ENCODE measurements at regions not wholly inside any gene's neighbourhood (a gene's known extent, or its start where the extent isn't known, plus 50 kb on each side); places are given as distances from the start of the nearest gene placed in this dataset.

DNA sequence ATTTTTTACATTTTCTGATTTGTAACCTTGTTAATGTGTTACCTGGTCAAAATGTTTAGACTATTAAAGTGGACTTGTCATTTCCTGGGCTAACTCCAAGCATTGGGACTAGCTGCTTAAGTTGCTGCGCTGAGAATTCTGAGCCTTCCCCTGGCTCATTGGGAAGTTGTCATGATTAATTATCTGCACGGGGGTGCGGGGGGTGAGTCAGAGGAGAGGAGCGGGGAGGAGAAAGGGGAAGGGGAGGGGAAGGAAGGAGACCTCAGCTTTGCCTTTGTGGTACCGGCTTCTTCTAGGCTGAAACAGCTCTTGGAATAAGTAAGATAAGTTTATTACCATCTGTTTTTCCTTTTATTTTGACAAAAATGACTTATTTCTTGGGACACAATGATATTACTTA, 52.9 kb upstream of the APCDD1 start:
- Mint-ChIP-seq H3K27me3 (peaks cover 25% of the 10 kb centered on the region), H3K4me1 (ENCODE audit: low read depth) (peaks cover 8% of the 10 kb centered on the region)

DNA sequence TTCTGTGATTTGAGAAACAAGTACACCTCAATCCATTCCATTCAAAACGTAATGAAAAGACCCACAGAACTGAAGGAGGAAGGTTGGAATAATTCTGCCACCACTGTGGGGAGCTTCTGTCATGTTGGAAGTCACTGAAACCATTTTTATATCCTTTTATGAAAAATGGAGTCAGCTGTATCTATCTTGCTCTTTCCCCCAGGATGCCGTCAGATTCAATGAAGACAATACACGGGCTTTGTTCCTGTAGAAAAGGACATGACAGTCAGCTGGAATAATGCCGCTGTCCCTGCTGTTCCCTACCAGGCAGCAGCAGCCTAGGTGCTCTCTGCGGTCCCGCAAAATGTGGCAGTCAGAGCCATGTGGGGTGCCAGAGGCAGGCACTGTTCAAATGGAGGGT, 52.5 kb upstream of the APCDD1 start:
- TF ChIP-seq, protein P1, sequence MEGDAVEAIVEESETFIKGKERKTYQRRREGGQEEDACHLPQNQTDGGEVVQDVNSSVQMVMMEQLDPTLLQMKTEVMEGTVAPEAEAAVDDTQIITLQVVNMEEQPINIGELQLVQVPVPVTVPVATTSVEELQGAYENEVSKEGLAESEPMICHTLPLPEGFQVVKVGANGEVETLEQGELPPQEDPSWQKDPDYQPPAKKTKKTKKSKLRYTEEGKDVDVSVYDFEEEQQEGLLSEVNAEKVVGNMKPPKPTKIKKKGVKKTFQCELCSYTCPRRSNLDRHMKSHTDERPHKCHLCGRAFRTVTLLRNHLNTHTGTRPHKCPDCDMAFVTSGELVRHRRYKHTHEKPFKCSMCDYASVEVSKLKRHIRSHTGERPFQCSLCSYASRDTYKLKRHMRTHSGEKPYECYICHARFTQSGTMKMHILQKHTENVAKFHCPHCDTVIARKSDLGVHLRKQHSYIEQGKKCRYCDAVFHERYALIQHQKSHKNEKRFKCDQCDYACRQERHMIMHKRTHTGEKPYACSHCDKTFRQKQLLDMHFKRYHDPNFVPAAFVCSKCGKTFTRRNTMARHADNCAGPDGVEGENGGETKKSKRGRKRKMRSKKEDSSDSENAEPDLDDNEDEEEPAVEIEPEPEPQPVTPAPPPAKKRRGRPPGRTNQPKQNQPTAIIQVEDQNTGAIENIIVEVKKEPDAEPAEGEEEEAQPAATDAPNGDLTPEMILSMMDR (IDR thresholded peaks at IDR 0.05; ENCODE audit: unreplicated experiment) = no peak
- H3K4me3 Mint-ChIP-seq (ENCODE audit: low read depth) = no peak overlapping the region

More for the DNA sequence above, 52.9 kb upstream of the APCDD1 start:
- Mint-ChIP-seq H3K27ac (no peak overlapping the region), H3K36me3 (ENCODE audit: insufficient read depth) (no peaks in the 10 kb centered on the region), H3K9me3 (ENCODE audit: low read depth) (no peaks in the 10 kb centered on the region), H3K4me3 (ENCODE audit: low read depth) (no peak overlapping the region)
- DNase-seq (ENCODE audit: low spot score, unreplicated experiment) = no peak
- TF ChIP-seq, protein P1 (IDR thresholded peaks at IDR 0.05; ENCODE audit: unreplicated experiment) = no peak

DNA sequence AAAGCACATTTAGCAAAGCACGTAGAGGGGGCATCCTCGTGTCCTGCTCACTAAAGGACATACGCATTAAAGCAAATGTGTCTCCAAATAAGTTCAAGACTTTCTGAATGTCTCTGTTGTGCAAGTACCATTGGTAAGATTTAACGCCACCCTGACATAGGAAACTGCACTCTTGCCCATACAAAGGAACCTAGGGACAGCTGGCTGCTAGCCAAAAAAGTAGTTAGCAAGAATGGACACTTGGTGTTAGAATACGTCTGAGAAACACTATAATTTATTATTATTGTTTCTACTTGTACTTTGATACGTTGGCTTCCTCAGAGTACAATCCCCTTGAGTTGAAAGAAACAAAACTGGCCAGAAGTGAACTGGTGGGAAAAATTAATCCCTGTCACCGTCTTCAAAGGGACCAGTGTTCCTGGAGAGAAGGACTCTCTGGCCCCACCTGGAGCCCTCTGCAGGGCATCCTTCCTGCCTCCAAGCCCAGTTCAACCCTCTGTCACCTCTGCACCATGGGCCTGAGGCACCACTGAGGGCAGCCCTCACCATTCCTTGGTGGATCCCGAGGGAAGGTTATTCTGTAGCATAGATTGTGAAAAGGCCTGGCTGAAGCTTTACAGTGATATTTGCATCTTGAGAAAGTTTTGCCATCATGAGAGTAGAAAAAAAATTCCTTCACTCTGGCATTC, 51.4 kb upstream of the APCDD1 start:
- Mint-ChIP-seq H3K27ac (no peak overlapping the region), H3K4me3 (ENCODE audit: low read depth) (no peak overlapping the region), H3K27me3 (peaks cover 37% of the 10 kb centered on the region), H3K36me3 (ENCODE audit: insufficient read depth) (no peaks in the 10 kb centered on the region), H3K4me1 (ENCODE audit: low read depth) (peaks cover 8% of the 10 kb centered on the region), H3K9me3 (ENCODE audit: low read depth) (no peaks in the 10 kb centered on the region)
- TF ChIP-seq, protein P1 (IDR thresholded peaks at IDR 0.05; ENCODE audit: unreplicated experiment) = no peak
- DNase-seq (ENCODE audit: low spot score, unreplicated experiment) = no peak

More for the DNA sequence above, 52.5 kb upstream of the APCDD1 start:
- no peak overlapping the region for H3K27ac Mint-ChIP-seq
- peaks cover 29% of the 10 kb centered on the region for H3K27me3 Mint-ChIP-seq
- peaks cover 8% of the 10 kb centered on the region for H3K4me1 Mint-ChIP-seq (ENCODE audit: low read depth)
- H3K9me3 Mint-ChIP-seq (ENCODE audit: low read depth) = no peaks in the 10 kb centered on the region
- H3K36me3 Mint-ChIP-seq (ENCODE audit: insufficient read depth) = no peaks in the 10 kb centered on the region
- no peak for DNase-seq (ENCODE audit: low spot score, unreplicated experiment)

DNA sequence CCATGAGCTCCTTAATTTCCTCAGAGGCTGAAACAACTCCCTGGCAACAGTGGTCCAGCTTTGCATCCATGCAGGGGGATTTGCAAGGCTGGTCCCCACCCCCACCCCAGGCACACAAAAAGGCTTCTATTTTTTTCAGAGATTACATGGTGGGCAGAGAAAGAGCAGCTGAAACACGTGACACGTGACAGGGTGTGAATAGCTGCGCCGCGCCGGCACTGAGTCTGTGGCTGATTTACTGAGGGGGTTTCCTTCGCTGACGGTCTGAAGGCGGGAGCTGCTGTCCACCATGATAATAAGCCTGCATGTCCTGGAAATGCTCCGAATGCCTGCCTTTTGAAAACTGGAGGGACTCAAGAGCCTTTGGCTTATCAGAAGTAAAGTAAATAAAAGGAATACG, 50.7 kb upstream of the APCDD1 start:
- H3K4me3 Mint-ChIP-seq (ENCODE audit: low read depth) = no peak overlapping the region
- no peaks in the 10 kb centered on the region for H3K9me3 Mint-ChIP-seq (ENCODE audit: low read depth)
- H3K27ac Mint-ChIP-seq = no peak overlapping the region

DNA sequence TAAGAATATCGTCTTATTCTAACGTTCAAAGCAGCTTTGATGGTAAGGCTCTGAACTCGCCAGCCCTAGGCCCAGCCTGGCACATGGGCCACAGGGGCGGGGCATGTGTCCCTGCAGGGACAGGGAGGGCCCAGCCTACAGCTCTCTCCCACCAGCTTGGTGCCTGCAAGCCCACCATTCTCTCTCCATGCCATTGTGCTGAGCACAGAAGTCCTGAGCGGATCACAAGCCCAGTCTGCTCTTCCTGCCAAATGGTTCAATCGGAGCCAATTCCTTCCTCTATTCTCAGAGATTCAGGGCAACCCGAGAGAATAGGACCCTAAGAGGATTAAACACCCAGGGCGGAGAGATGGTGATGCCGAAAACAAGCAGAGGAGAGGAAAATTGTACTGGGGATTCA, 50.3 kb upstream of the APCDD1 start:
- no peak overlapping the region for H3K27ac Mint-ChIP-seq

More for the DNA sequence above, 50.7 kb upstream of the APCDD1 start:
- no peak for DNase-seq (ENCODE audit: low spot score, unreplicated experiment)
- TF ChIP-seq, protein P1 (IDR thresholded peaks at IDR 0.05; ENCODE audit: unreplicated experiment) = no peak
- Mint-ChIP-seq H3K36me3 (ENCODE audit: insufficient read depth) (no peaks in the 10 kb centered on the region), H3K27me3 (peaks cover 40% of the 10 kb centered on the region), H3K4me1 (ENCODE audit: low read depth) (peaks cover 8% of the 10 kb centered on the region)

More for the DNA sequence above, 50.3 kb upstream of the APCDD1 start:
- TF ChIP-seq, protein P1 (IDR thresholded peaks at IDR 0.05; ENCODE audit: unreplicated experiment) = no peak
- DNase-seq (ENCODE audit: low spot score, unreplicated experiment) = no peak
- Mint-ChIP-seq H3K4me1 (ENCODE audit: low read depth) (peaks cover 8% of the 10 kb centered on the region), H3K4me3 (ENCODE audit: low read depth) (no peak overlapping the region), H3K36me3 (ENCODE audit: insufficient read depth) (no peaks in the 10 kb centered on the region), H3K9me3 (ENCODE audit: low read depth) (no peaks in the 10 kb centered on the region), H3K27me3 (peaks cover 40% of the 10 kb centered on the region)

Data from progenitor cell of endocrine pancreas (in vitro differentiated cells).